ENCODE measurements at regions not wholly inside any gene's neighbourhood (a gene's known extent, or its start where the extent isn't known, plus 50 kb on each side); places are given as distances from the start of the nearest gene placed in this dataset.
"Not testable (repeated sequence)": the region's sequence is repeated elsewhere in the genome, so short reads cannot be mapped to it uniquely, and the experiment has no call there.

DNA sequence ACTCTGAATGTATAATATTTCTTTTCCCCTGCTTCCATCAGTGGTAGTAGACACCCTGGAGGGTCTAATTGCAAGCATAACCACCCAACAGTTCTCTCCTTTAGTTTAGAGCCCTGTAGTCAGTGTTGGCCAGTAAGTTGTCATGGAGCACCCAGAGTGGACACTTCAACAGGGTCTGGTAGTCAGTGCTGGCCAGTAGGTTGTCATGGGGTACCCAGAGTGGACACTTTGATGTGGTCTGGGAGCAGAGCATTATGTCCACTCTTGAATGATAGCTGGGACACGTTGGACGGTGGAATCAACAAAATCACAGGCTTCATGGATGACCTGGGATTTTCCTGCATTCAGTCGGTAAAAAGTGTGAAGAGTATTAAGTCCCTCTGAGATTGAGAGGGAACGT is 864.9 kb upstream of the TPTE start:
- not testable (repeated sequence) for H3K27me3 Mint-ChIP-seq (ENCODE audit: insufficient read depth, unreplicated experiment); H3K36me3 ChIP-seq (ENCODE audit: control insufficient read depth, insufficient read depth, low read length)

GRCh38 chr21:9657779-9658178 is 863.6 kb upstream of the TPTE start:
- intact Hi-C loops (cut with micrococcal nuclease; ENCODE audit: unreplicated experiment); H3K9me3 Mint-ChIP-seq (ENCODE audit: unreplicated experiment); H3K4me3 ChIP-seq (ENCODE audit: low read depth, low read length); H3K36me3 ChIP-seq (ENCODE audit: control insufficient read depth, insufficient read depth, low read length); H3K4me1 ChIP-seq; H3K27me3 Mint-ChIP-seq (ENCODE audit: insufficient read depth, unreplicated experiment); H3K9me3 ChIP-seq; CTCF ChIA-PET; H3K4me1 Mint-ChIP-seq (ENCODE audit: low read depth, unreplicated experiment); BruUV-seq (replicated peaks); H3K4me3 Mint-ChIP-seq (ENCODE audit: unreplicated experiment); POLR2A ChIA-PET; DNase-seq; H3K36me3 Mint-ChIP-seq (ENCODE audit: insufficient read depth, unreplicated experiment); H3K27me3 ChIP-seq (replicated peaks; ENCODE audit: control insufficient read depth, insufficient read depth, low read length); H3K27ac Mint-ChIP-seq (ENCODE audit: unreplicated experiment): not testable (repeated sequence)

More for the DNA sequence above, 864.9 kb upstream of the TPTE start:
- POLR2A ChIA-PET; H3K27me3 ChIP-seq (replicated peaks; ENCODE audit: control insufficient read depth, insufficient read depth, low read length); H3K4me3 ChIP-seq (ENCODE audit: low read depth, low read length); H3K4me1 Mint-ChIP-seq (ENCODE audit: low read depth, unreplicated experiment); BruUV-seq (replicated peaks); intact Hi-C loops (cut with micrococcal nuclease; ENCODE audit: unreplicated experiment); H3K9me3 ChIP-seq; H3K36me3 Mint-ChIP-seq (ENCODE audit: insufficient read depth, unreplicated experiment); H3K9me3 Mint-ChIP-seq (ENCODE audit: unreplicated experiment); CTCF ChIA-PET; H3K4me3 Mint-ChIP-seq (ENCODE audit: unreplicated experiment); H3K27ac Mint-ChIP-seq (ENCODE audit: unreplicated experiment); H3K4me1 ChIP-seq; DNase-seq: not testable (repeated sequence)

DNA sequence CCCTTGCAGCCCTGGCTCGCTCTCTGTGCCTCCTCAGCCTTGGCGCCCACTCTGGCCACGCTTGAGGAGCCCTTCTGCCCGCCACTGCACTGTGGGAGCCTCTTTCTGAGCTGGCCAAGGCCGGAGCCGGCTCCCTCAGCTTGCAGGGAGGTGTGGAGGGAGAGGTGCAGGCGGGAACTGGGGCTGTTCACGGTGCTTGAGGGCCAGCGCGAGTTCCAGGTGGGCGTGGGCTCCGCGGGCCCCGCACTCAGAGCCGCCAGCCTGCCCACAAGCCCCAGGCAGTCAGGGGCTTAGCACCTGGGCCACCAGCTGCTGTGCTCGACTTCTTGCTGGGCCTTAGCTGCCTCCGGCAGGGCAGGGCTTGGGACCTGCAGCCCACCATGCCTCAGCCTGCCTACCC is 861.5 kb upstream of the TPTE start:
- H3K36me3 Mint-ChIP-seq (ENCODE audit: insufficient read depth, unreplicated experiment): not testable (repeated sequence)

GRCh38 chr21:9663914-9664729 is 857.3 kb upstream of the TPTE start:
- H3K4me1 ChIP-seq; H3K27me3 Mint-ChIP-seq (ENCODE audit: insufficient read depth, unreplicated experiment); H3K4me3 ChIP-seq (ENCODE audit: low read depth, low read length); H3K27me3 ChIP-seq (replicated peaks; ENCODE audit: control insufficient read depth, insufficient read depth, low read length); H3K9me3 Mint-ChIP-seq (ENCODE audit: unreplicated experiment); H3K4me1 Mint-ChIP-seq (ENCODE audit: low read depth, unreplicated experiment); CTCF ChIA-PET; DNase-seq; H3K9me3 ChIP-seq; intact Hi-C loops (cut with micrococcal nuclease; ENCODE audit: unreplicated experiment); BruUV-seq (replicated peaks); H3K27ac Mint-ChIP-seq (ENCODE audit: unreplicated experiment); H3K36me3 Mint-ChIP-seq (ENCODE audit: insufficient read depth, unreplicated experiment); POLR2A ChIA-PET; H3K4me3 Mint-ChIP-seq (ENCODE audit: unreplicated experiment); H3K36me3 ChIP-seq (ENCODE audit: control insufficient read depth, insufficient read depth, low read length): not testable (repeated sequence)

More for the DNA sequence above, 861.5 kb upstream of the TPTE start:
- H3K4me1 Mint-ChIP-seq (ENCODE audit: low read depth, unreplicated experiment); DNase-seq; H3K4me3 Mint-ChIP-seq (ENCODE audit: unreplicated experiment); H3K27me3 Mint-ChIP-seq (ENCODE audit: insufficient read depth, unreplicated experiment); H3K4me3 ChIP-seq (ENCODE audit: low read depth, low read length); CTCF ChIA-PET; intact Hi-C loops (cut with micrococcal nuclease; ENCODE audit: unreplicated experiment); H3K36me3 ChIP-seq (ENCODE audit: control insufficient read depth, insufficient read depth, low read length); H3K27ac Mint-ChIP-seq (ENCODE audit: unreplicated experiment); H3K9me3 ChIP-seq; BruUV-seq (replicated peaks); POLR2A ChIA-PET; H3K4me1 ChIP-seq; H3K27me3 ChIP-seq (replicated peaks; ENCODE audit: control insufficient read depth, insufficient read depth, low read length); H3K9me3 Mint-ChIP-seq (ENCODE audit: unreplicated experiment): not testable (repeated sequence)

DNA sequence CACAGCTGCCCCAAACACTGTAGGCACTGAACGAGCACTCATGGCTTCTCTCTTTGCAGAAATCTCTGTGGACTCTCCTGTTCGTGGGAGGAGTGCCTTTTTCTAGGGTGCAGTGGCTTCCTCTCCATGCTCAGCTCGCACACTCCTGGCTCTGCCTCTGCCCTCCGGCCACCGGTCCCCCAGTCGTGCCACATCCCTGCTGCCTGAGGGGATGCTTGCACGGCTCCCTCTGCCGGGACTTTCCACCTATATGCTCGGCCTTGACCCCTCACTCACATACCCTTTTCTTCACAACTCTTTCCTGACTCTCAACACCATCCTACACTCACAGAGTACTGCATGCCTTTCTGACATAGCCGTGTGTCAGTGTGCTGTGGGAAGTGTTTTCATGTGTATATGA is 845.6 kb upstream of the TPTE start:
- BruUV-seq (replicated peaks); H3K9me3 Mint-ChIP-seq (ENCODE audit: unreplicated experiment); H3K4me3 Mint-ChIP-seq (ENCODE audit: unreplicated experiment); H3K27me3 ChIP-seq (replicated peaks; ENCODE audit: control insufficient read depth, insufficient read depth, low read length); H3K27me3 Mint-ChIP-seq (ENCODE audit: insufficient read depth, unreplicated experiment); H3K4me1 Mint-ChIP-seq (ENCODE audit: low read depth, unreplicated experiment); CTCF ChIA-PET; H3K4me3 ChIP-seq (ENCODE audit: low read depth, low read length); H3K36me3 ChIP-seq (ENCODE audit: control insufficient read depth, insufficient read depth, low read length); H3K9me3 ChIP-seq; DNase-seq; POLR2A ChIA-PET; H3K36me3 Mint-ChIP-seq (ENCODE audit: insufficient read depth, unreplicated experiment); intact Hi-C loops (cut with micrococcal nuclease; ENCODE audit: unreplicated experiment); H3K4me1 ChIP-seq; H3K27ac Mint-ChIP-seq (ENCODE audit: unreplicated experiment): not testable (repeated sequence)

DNA sequence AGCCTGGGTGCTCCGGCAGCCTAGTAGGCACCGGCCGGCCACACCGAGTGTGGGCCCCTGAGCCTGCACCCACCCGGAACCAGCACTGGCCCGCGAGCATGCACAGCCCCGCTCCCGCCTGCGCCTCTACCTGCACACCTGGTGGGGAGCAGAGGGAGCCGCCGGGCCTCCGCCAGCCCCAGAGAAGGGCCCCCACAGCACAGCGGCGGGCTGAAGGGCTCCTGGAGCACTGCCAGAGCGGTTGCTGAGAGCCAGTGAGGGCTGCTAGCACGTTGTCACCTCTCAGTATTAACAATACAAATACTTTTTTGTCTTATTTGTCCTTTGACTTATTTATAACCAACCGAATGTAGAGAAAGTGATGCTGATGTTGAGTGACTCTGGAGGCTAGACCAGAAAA is 842.4 kb upstream of the TPTE start:
- H3K4me3 Mint-ChIP-seq (ENCODE audit: unreplicated experiment); H3K36me3 ChIP-seq (ENCODE audit: control insufficient read depth, insufficient read depth, low read length); POLR2A ChIA-PET; H3K4me3 ChIP-seq (ENCODE audit: low read depth, low read length); H3K27ac Mint-ChIP-seq (ENCODE audit: unreplicated experiment); H3K27me3 Mint-ChIP-seq (ENCODE audit: insufficient read depth, unreplicated experiment); H3K27me3 ChIP-seq (replicated peaks; ENCODE audit: control insufficient read depth, insufficient read depth, low read length); intact Hi-C loops (cut with micrococcal nuclease; ENCODE audit: unreplicated experiment); H3K9me3 ChIP-seq; H3K4me1 Mint-ChIP-seq (ENCODE audit: low read depth, unreplicated experiment); H3K9me3 Mint-ChIP-seq (ENCODE audit: unreplicated experiment); DNase-seq; H3K36me3 Mint-ChIP-seq (ENCODE audit: insufficient read depth, unreplicated experiment); BruUV-seq (replicated peaks); H3K4me1 ChIP-seq; CTCF ChIA-PET: not testable (repeated sequence)

- POLR2A ChIA-PET; H3K27me3 ChIP-seq (replicated peaks; ENCODE audit: control insufficient read depth, insufficient read depth, low read length); H3K36me3 ChIP-seq (ENCODE audit: control insufficient read depth, insufficient read depth, low read length); H3K27ac Mint-ChIP-seq (ENCODE audit: unreplicated experiment); H3K4me1 ChIP-seq; H3K9me3 Mint-ChIP-seq (ENCODE audit: unreplicated experiment); CTCF ChIA-PET; H3K27me3 Mint-ChIP-seq (ENCODE audit: insufficient read depth, unreplicated experiment); H3K4me1 Mint-ChIP-seq (ENCODE audit: low read depth, unreplicated experiment); H3K36me3 Mint-ChIP-seq (ENCODE audit: insufficient read depth, unreplicated experiment); DNase-seq; BruUV-seq (replicated peaks); H3K4me3 Mint-ChIP-seq (ENCODE audit: unreplicated experiment); intact Hi-C loops (cut with micrococcal nuclease; ENCODE audit: unreplicated experiment); H3K4me3 ChIP-seq (ENCODE audit: low read depth, low read length); H3K9me3 ChIP-seq: not testable (repeated sequence)
Observed at GRCh38 chr21:9688945-9689344, 832.4 kb upstream of the TPTE start.
